H9 (cell line): ENCODE measurements at regions not wholly inside any gene's neighbourhood (a gene's known extent, or its start where the extent isn't known, plus 50 kb on each side); places are given as distances from the start of the nearest gene placed in this dataset.

Experiments used
- DNase-seq: peaks from one replicate; pipeline ENCODE4 v3.0.0-alpha.2; 2017
- H2AFZ ChIP-seq: one replicate; pipeline ENCODE4 v1.6.1; 2013; ENCODE audit warnings: mild to moderate bottlenecking, low read length, control low read depth, moderate library complexity
- H2AK5ac ChIP-seq: 2 replicates; pipeline ENCODE4 v1.6.1; 2013; ENCODE audit warnings: low read length, control low read depth, mixed read lengths; ENCODE audit not compliant: insufficient read length
- H2BK120ac ChIP-seq: one replicate; pipeline ENCODE4 v1.6.1; 2013; ENCODE audit warnings: low read depth, mild to moderate bottlenecking, low read length, control low read depth, inconsistent platforms; ENCODE audit not compliant: poor library complexity, severe bottlenecking
- H2BK12ac ChIP-seq: 2 replicates; pipeline ENCODE4 v1.6.1; 2013; ENCODE audit warnings: low read length, control low read depth, mixed read lengths, low read depth; ENCODE audit not compliant: insufficient read length
- H2BK15ac ChIP-seq: 2 replicates; pipeline ENCODE4 v1.6.1; 2013; ENCODE audit warnings: low read depth, low read length, control low read depth
- H2BK20ac ChIP-seq: one replicate; pipeline ENCODE4 v1.6.1; 2013; ENCODE audit warnings: low read depth, mild to moderate bottlenecking, low read length, control low read depth, inconsistent platforms; ENCODE audit not compliant: poor library complexity, severe bottlenecking
- H2BK5ac ChIP-seq: 2 replicates; pipeline ENCODE4 v1.6.1; 2013; ENCODE audit warnings: low read length, control low read depth, mixed read lengths; ENCODE audit not compliant: insufficient read length
- H3K14ac ChIP-seq: 2 replicates; pipeline ENCODE4 v1.6.1; 2013; ENCODE audit warnings: low read length, control low read depth; ENCODE audit not compliant: insufficient read depth
- H3K18ac ChIP-seq: 2 replicates; pipeline ENCODE4 v1.6.1; 2013; ENCODE audit warnings: low read depth, mild to moderate bottlenecking, mixed read lengths, low read length, control low read depth; ENCODE audit not compliant: insufficient read length
- H3K23ac ChIP-seq: 2 replicates; pipeline ENCODE4 v1.6.1; 2013; ENCODE audit warnings: low read length, control low read depth, mixed read lengths, low read depth; ENCODE audit not compliant: insufficient read length
- H3K23me2 ChIP-seq: 2 replicates; pipeline ENCODE4 v1.6.1; 2013; ENCODE audit warnings: low read depth, mild to moderate bottlenecking, mixed read lengths, low read length, control low read depth; ENCODE audit not compliant: insufficient read length, poor library complexity, severe bottlenecking
- H3K27ac ChIP-seq: 2 replicates; pipeline ENCODE4 v1.5.1; 2013; ENCODE audit warnings: low read length, control low read depth, mixed read lengths, low read depth; ENCODE audit not compliant: insufficient read length
- H3K27me3 ChIP-seq: 2 replicates; pipeline ENCODE4 v1.6.1; 2013; ENCODE audit warnings: low read length, control low read depth, inconsistent platforms; ENCODE audit not compliant: insufficient read depth
- H3K4ac ChIP-seq: 2 replicates; pipeline ENCODE4 v1.6.1; 2013; ENCODE audit warnings: low read depth, mild to moderate bottlenecking, control low read depth, inconsistent platforms, low read length, moderate library complexity
- H3K4me1 ChIP-seq: 2 replicates; pipeline ENCODE4 v1.6.1; 2013; ENCODE audit warnings: low read length, control low read depth, inconsistent platforms; ENCODE audit not compliant: insufficient read depth
- H3K4me2 ChIP-seq: 2 replicates; pipeline ENCODE4 v1.6.1; 2013; ENCODE audit warnings: low read length, control low read depth, mixed read lengths; ENCODE audit not compliant: insufficient read length, insufficient read depth
- H3K56ac ChIP-seq: 2 replicates; pipeline ENCODE4 v1.6.1; 2013; ENCODE audit warnings: low read depth, mild to moderate bottlenecking, mixed read lengths, low read length, control low read depth; ENCODE audit not compliant: insufficient read length
- H3K79me1 ChIP-seq: 2 replicates; pipeline ENCODE4 v1.6.1; 2013; ENCODE audit warnings: low read depth, mild to moderate bottlenecking, moderate library complexity, low read length, control low read depth, inconsistent platforms; ENCODE audit not compliant: insufficient read depth, poor library complexity, severe bottlenecking
- H3K79me2 ChIP-seq: 2 replicates; pipeline ENCODE4 v1.6.1; 2013; ENCODE audit warnings: low read length, control low read depth, inconsistent platforms; ENCODE audit not compliant: insufficient read depth
- H3K9ac ChIP-seq: 2 replicates; pipeline ENCODE4 v1.6.1; 2013; ENCODE audit warnings: low read length, control low read depth, mixed read lengths; ENCODE audit not compliant: insufficient read length; ENCODE audit errors: extremely low read depth
- H3K9me3 ChIP-seq: one replicate; pipeline ENCODE4 v1.6.1; 2013; ENCODE audit warnings: low read depth, low read length, inconsistent platforms; ENCODE audit not compliant: control insufficient read depth
- H3T11ph ChIP-seq: one replicate; pipeline ENCODE4 v1.6.1; 2013; ENCODE audit warnings: mild to moderate bottlenecking, low read length, control low read depth, inconsistent platforms
- H4K20me1 ChIP-seq: one replicate; pipeline ENCODE4 v1.6.1; 2013; ENCODE audit not compliant: control insufficient read depth, insufficient read length, insufficient read depth
- H4K5ac ChIP-seq: 2 replicates; pipeline ENCODE4 v1.6.1; 2013; ENCODE audit warnings: low read depth, mild to moderate bottlenecking, mixed read lengths, low read length, control low read depth; ENCODE audit not compliant: insufficient read length
- H4K8ac ChIP-seq: replicated peaks from 2 replicates; pipeline ENCODE4 v1.6.1; 2013; ENCODE audit warnings: low read length, control low read depth, mixed read lengths, low read depth; ENCODE audit not compliant: insufficient read length
- H4K91ac ChIP-seq: 2 replicates; pipeline ENCODE4 v1.6.1; 2013; ENCODE audit warnings: low read depth, mild to moderate bottlenecking, moderate library complexity, mixed read lengths, low read length, control low read depth; ENCODE audit not compliant: insufficient read length
- H3K27ac Mint-ChIP-seq, 3 experiments: 2 replicates in 2 of 3; 3 replicates in 1 of 3; pipeline ENCODE4 v1.8.0; 2020 to 2021; ENCODE audit warnings: mixed read lengths in 3 of 3, mild to moderate bottlenecking in 1 of 3, moderate library complexity in 1 of 3
- H3K27me3 Mint-ChIP-seq: 2 replicates; pipeline ENCODE4 v1.8.0; 2021; ENCODE audit warnings: low read depth, mild to moderate bottlenecking, moderate library complexity, mixed read lengths
- H3K36me3 Mint-ChIP-seq, 3 experiments: 2 replicates in 2 of 3; 3 replicates in 1 of 3; pipeline ENCODE4 v1.8.0; 2020 to 2021; ENCODE audit warnings: low read depth in 3 of 3, mixed read lengths in 3 of 3; ENCODE audit not compliant: insufficient read depth in 1 of 3
- H3K4me1 Mint-ChIP-seq, 2 experiments: 2 replicates each; pipeline ENCODE4 v1.8.0; 2020; ENCODE audit warnings: mixed read lengths in 2 of 2
- H3K4me3 Mint-ChIP-seq, 2 experiments: 2 replicates in 1 of 2; 3 replicates in 1 of 2; pipeline ENCODE4 v1.8.0; 2020 to 2021; ENCODE audit warnings: mild to moderate bottlenecking in 2 of 2, mixed read lengths in 2 of 2, moderate library complexity in 1 of 2
- H3K9me3 Mint-ChIP-seq, 2 experiments: 2 replicates in 1 of 2; 3 replicates in 1 of 2; pipeline ENCODE4 v1.8.0; 2020; ENCODE audit warnings: mild to moderate bottlenecking in 2 of 2, mixed read lengths in 2 of 2, moderate library complexity in 1 of 2
- CTCF ChIP-seq: fragments of 200-600 bp; sonication (generic); conservative IDR thresholded peaks from 3 replicates; pipeline ENCODE4 v1.8.0; 2021; ENCODE audit warnings: antibody characterized with exemption, mild to moderate bottlenecking
- WGBS: extraction: QIAGEN DNeasy Blood & Tissue Kit; methylation state at CpG from one replicate; pipeline ENCODE4 v1.1.7; 2013; ENCODE audit warnings: missing lambda C conversion rate, low lambda C conversion rate, mixed read lengths; ENCODE audit not compliant: insufficient read length; ENCODE audit errors: extremely low coverage; 5-methylcytosine and 5-hydroxymethylcytosine counted together

- H4K8ac ChIP-seq: no peak overlapping the region
- H2BK15ac ChIP-seq: no peak overlapping the region
- H3K4me1 ChIP-seq: no peaks in the 10 kb centered on the region
- H3K9ac ChIP-seq: no peak overlapping the region
- H3K4me1 Mint-ChIP-seq: no peaks in the 10 kb centered on the region
- no peak overlapping the region for H2AFZ ChIP-seq
- H2BK12ac ChIP-seq: no peak overlapping the region
- H3K4me3 Mint-ChIP-seq: no peak overlapping the region
- H2BK20ac ChIP-seq: no peak overlapping the region
- H3K27ac ChIP-seq: no peak overlapping the region
- H3K4ac ChIP-seq: no peak overlapping the region
- H2BK120ac ChIP-seq: no peak overlapping the region
- TF ChIP-seq CTCF: no peak
- no peaks in the 10 kb centered on the region for H3K23me2 ChIP-seq
- peaks cover 3 to 7% of the 10 kb centered on the region in 2 experiments; a peak in 2 of 5 replicates for H3K9me3 Mint-ChIP-seq
- no peaks in the 10 kb centered on the region for H3K79me2 ChIP-seq
- H3K27me3 Mint-ChIP-seq: peaks cover 7% of the 10 kb centered on the region
- H2BK5ac ChIP-seq: no peak overlapping the region
- H4K91ac ChIP-seq: no peak overlapping the region
- peaks cover 0 to 3% (median 0%) of the 10 kb centered on the region in 3 experiments; a peak in 1 of 7 replicates for H3K36me3 Mint-ChIP-seq
- H3K27ac Mint-ChIP-seq: no peak overlapping the region
- no peak overlapping the region for H4K5ac ChIP-seq
- H3K23ac ChIP-seq: no peak overlapping the region
- no peaks in the 10 kb centered on the region for H3K9me3 ChIP-seq
- no peaks in the 10 kb centered on the region for H3K79me1 ChIP-seq
- DNase-seq: no peak
- no peak overlapping the region for H3K14ac ChIP-seq
- no peak overlapping the region for H3K18ac ChIP-seq
- no peak overlapping the region for H3K56ac ChIP-seq
- H3K27me3 ChIP-seq: no peaks in the 10 kb centered on the region; the same call in 1 of the 2 replicates
- H3K4me2 ChIP-seq: no peak overlapping the region
- WGBS: no CpG with 5 or more reads among the region's 5 CpGs
- H4K20me1 ChIP-seq: no peaks in the 10 kb centered on the region
- H2AK5ac ChIP-seq: no peak overlapping the region
- H3T11ph ChIP-seq: no peak overlapping the region
Observed at GRCh38 chr2:237179161-237179560, 93.5 kb downstream of the COPS8 start.
